LNCAP (cell line): ENCODE measurements at regions not wholly inside any gene's neighbourhood (a gene's known extent, or its start where the extent isn't known, plus 50 kb on each side); places are given as distances from the start of the nearest gene placed in this dataset.

Experiments used
- TF ChIP-seq, protein P1 (sequence below): fragments of 450-650 bp; IDR thresholded peaks from 2 replicates; pipeline ENCODE4 v1.5.1; 2017; ENCODE audit warnings: mild to moderate bottlenecking

DNA sequence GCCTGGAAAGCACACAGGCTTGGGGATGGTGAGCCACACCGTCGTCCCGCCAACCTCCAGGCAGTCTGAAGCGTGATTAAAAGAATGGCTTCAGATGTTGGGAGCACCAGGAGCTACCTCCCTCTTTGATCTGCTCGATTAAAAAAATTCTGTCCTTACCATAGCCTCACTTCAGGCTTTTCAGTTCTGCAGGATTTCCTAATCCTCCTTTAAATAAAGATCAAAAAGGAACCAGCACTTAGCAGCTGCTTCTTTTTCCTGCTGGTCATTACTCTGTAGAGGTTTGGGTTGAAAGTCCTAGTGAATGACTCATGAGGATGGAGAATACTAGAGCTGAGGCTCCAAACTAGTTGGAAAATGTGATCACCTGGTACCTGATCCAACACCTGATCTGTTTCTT, 71.9 kb upstream of the C1orf174 start:
- TF ChIP-seq, protein P1, sequence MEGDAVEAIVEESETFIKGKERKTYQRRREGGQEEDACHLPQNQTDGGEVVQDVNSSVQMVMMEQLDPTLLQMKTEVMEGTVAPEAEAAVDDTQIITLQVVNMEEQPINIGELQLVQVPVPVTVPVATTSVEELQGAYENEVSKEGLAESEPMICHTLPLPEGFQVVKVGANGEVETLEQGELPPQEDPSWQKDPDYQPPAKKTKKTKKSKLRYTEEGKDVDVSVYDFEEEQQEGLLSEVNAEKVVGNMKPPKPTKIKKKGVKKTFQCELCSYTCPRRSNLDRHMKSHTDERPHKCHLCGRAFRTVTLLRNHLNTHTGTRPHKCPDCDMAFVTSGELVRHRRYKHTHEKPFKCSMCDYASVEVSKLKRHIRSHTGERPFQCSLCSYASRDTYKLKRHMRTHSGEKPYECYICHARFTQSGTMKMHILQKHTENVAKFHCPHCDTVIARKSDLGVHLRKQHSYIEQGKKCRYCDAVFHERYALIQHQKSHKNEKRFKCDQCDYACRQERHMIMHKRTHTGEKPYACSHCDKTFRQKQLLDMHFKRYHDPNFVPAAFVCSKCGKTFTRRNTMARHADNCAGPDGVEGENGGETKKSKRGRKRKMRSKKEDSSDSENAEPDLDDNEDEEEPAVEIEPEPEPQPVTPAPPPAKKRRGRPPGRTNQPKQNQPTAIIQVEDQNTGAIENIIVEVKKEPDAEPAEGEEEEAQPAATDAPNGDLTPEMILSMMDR = no peak

DNA sequence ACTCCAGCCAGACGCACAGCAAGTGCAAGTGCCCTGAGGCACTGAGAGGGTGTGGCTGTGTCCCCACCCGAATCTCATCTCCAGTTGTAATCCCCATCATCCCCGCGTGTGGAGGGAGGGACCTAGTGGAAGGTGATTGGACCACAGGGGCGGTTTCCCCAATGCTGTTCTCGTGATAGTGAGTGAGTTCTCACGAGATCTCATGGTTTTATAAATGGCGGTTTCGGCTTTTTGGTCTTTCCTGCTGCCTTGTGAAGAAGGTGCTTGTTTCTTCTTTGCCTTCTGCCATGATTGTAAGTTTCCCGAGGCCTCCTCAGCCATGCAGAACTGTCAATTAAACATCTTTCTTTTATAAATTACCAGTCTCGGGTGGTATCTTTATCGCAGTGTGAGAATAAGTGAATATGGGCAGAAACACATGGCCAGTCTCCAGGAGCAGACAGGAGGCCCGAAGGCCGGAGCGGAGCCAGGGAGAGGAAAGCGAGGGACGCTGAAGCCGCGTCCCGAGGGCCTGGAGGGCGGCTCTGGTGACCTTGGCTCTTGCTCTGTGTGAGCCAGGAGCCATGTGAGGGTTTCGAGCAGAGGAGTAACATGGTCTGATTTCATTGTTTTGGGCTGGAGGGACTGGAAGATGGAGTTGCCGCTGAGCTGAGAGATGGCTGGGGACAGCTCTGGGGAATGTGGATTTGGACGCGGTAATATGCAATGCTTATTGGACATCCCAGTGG, 76.0 kb upstream of the C1orf174 start:
- TF ChIP-seq, protein P1 = no peak

DNA sequence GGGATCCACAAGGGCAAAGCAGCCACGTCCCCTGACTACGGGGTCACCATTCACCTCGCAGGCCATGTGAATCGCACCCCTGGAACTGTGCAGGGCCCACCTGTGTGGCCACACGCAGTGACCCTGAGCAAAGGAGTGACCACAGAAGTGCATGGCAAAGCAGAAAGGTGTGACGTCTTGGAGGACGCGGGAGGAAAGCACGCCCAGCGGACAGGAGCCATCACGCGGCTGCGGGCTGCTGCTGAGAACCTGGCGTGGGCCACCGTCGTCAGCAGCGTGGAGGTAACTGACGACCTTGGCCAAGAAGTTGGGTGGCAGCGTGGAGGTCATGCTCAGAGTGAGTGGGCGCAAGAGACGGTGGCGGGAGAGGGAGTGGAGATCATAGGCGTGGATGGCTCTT, 76.7 kb upstream of the C1orf174 start:
- TF ChIP-seq, protein P1 = no peak

DNA sequence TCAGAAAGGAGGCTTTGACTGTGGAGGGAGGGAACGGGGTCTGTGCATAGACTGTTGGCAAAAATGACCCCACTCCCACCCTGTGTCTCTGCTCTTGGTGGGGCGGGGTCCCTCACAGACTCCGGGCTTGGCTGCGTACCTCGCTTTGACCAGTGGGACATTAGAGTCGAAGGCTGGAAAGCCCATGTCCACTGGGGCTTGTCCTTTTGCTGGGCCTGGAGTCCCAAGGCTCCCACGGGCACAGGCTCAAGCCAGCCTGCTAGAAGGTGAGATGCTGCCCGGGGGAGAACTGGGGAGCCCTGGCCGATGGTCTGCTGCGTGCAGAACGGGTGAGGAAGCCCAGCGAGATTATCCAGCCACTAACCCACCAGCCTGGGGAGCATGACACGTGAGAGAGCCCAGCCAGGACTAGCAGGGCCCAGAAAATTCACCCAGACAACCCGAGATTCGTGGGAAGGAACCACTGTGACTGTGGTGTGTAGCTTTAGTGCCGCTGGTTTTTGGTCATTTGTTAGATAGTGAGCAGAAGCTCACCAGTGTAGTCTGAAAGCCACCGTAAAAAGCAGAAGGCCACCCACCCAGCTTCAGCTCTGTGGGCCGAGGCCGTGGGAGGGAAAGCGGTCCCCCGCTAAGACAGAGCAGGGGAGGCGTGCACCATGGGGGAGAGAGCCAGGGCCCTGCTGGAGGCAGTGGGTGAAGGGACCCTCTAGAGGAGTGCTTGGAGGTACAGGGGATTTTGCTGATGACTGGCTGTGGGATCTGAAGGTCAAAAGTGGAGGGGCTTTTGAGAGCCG, 78.3 kb upstream of the C1orf174 start:
- TF ChIP-seq, protein P1 = no peak

DNA sequence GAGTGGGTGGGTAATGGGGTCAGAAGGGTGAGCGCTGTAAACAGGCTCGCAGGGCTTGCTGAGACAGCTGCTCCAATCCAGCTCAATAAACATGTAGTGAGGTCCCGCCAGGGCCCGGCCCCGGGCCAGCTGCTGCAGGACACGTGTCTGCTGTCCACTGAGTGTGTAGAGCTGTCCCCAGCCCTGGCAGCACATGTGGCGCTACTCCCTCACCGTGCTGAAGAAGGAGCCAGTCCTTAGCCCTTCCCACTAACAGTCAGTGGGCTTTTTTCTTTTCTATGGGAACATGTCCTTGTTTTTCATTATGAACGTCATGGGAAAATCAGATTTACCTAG, 78.9 kb upstream of the C1orf174 start:
- TF ChIP-seq, protein P1 = no peak

DNA sequence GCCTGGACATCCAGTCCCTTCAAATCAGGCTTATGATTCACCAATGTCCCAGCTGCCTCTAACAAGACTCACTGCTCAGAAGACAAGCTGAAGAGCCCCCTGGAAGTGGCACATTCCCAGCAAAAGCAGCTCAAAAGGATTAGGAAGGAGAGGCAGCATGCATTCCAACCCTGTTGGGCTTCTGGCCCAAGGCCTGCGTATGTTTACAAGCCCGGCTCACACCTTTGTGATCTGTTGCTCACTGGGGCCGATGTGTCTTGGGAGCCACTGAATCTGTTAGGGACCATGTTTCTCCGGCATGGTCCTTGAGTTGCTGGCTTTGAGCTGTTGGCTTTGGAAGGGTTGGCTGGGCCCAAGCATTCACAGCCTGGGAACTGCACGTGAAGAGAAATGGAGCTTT, 81.2 kb upstream of the C1orf174 start:
- TF ChIP-seq, protein P1 = no peak

DNA sequence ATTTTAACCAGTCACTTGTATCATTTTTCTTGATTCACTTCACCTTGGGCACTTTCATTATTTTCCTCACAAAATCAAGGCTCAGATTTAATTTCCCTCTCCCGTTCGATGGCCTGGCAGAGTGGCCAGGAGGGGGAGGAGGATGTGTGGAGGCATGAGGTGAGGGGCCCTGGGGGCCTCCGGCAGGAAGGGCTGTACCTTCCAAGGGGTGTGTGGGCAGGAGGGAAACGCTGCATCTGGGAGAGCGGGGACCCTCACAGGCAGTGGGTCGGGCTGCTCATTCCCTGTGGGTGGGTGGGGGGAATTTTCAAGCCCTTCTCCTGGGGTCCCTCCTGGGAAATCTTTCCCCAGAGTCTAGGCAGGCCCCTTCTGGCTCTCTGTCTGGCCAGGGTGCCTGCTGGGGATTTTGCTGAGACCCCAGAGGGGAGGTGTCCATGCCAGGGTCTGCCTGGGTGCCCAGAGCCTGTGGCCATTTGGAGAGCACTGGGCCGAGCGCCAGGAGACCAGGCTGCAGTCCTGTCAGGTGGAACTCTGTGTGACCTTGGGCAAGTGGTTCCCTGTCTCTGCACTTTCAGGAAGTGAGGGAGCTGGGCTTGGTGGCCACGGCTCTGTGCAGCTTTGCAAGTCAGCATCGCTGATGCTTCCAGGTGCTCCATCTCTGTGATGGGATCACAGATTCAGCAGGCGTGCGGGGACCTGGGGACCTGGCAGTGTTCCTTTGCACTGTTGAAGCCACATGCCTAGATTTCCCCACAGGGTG, 81.9 kb upstream of the C1orf174 start:
- TF ChIP-seq, protein P1 = no peak
